ENCODE measurements at regions not wholly inside any gene's neighbourhood (a gene's known extent, or its start where the extent isn't known, plus 50 kb on each side); places are given as distances from the start of the nearest gene placed in this dataset.

DNA sequence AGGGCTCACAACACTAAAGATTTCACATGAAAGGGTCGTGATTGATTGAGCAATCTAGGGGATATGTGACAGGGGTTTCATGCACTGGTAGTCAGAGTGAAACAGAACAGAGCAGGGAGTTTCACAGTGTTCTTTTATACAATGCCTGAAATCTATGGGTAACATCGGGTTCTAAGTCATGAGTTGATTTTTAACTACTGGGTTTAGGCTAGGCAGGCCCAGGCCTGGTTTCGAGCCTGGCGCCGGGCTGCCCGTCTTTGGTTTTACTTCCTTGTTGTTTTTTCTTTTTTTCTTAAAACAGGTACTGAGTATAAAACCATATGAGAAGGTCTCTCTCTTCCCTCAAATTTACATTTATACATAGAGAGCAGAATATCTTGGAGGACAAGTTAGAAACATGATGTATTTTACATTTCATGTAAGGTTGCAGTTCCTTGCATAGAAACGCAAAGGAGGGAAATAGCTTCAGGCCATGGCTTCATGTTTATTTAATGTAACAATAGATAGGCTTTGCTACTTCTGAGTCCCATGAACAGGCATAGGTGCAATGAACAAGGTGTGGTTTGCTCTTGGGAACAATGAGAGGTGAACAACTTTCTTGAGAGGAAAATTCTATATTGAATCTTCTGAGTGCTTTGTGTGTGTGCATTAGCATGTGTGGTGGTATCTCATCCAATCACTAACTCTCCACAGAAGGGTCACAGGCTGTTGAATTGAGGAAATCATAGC lies 128.9 kb upstream of the RXFP2 start:
- H3K9me3 ChIP-seq (replicated peaks; ENCODE audit: control insufficient read depth, insufficient read depth, low read depth, low read length), result no peaks in the 10 kb centered on the region
- no peaks in the 10 kb centered on the region for H3K4me1 ChIP-seq (replicated peaks in 1 of 2; ENCODE audit: control insufficient read depth in 2 of 2, insufficient read depth in 2 of 2, low read length in 2 of 2)
- POLR2A ChIA-PET, result no interaction called here
- ATAC-seq (no peak), DNase-seq (ENCODE audit: extremely low read depth in 1 of 4, low spot score in 3 of 4) (no peak), FAIRE-seq (no peak)
- H3K36me3 ChIP-seq (ENCODE audit: control insufficient read depth, insufficient read depth, low read length), result no peaks in the 10 kb centered on the region
- H3K27me3 ChIP-seq (ENCODE audit: control insufficient read depth in 2 of 2, insufficient read depth in 2 of 2, low read length in 2 of 2), result no peaks in the 10 kb centered on the region
- intact Hi-C loops (cut with micrococcal nuclease), result no loop called here
- no peak overlapping the region for H3K4me3 ChIP-seq
- no peaks in the 10 kb centered on the region for H4K20me1 ChIP-seq (replicated peaks; ENCODE audit: control insufficient read depth, insufficient read depth, low read length)
- no TSS peak for BruUV-seq (replicated peaks)
- no peak overlapping the region for H3K9ac ChIP-seq (ENCODE audit: insufficient read depth in 1 of 2, low read depth in 2 of 2, low read length in 2 of 2)
- H3K4me2 ChIP-seq (ENCODE audit: insufficient read depth, low read length), result no peak overlapping the region
- TF ChIP-seq, protein P1, sequence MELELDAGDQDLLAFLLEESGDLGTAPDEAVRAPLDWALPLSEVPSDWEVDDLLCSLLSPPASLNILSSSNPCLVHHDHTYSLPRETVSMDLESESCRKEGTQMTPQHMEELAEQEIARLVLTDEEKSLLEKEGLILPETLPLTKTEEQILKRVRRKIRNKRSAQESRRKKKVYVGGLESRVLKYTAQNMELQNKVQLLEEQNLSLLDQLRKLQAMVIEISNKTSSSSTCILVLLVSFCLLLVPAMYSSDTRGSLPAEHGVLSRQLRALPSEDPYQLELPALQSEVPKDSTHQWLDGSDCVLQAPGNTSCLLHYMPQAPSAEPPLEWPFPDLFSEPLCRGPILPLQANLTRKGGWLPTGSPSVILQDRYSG (tag; conservative IDR thresholded peaks at IDR 0.05; ENCODE audit: low read depth), result no peak
- TF ChIP-seq SREBF2 (CRISPR knock-in tag; IDR thresholded peaks at IDR 0.05) (no peak), RBM25 (IDR thresholded peaks at IDR 0.05; ENCODE audit: low read depth, low read length, severe bottlenecking) (no peak), RFX5 (IDR thresholded peaks at IDR 0.05; ENCODE audit: low read depth, low read length) (no peak), CSDE1 (IDR thresholded peaks at IDR 0.05) (no peak), IFI16 (CRISPR knock-in tag; IDR thresholded peaks at IDR 0.05) (no peak)
- H3K9me1 ChIP-seq (ENCODE audit: control insufficient read depth, insufficient read depth, low read length), result no peaks in the 10 kb centered on the region
- H2AFZ ChIP-seq (ENCODE audit: low read depth, low read length), result no peak overlapping the region
- H3K27ac ChIP-seq (ENCODE audit: extremely low read depth, low read depth, low read length), result no peak overlapping the region
- CTCF ChIA-PET (ENCODE audit: low intra/inter-chr PET ratio), result no interaction called here
- WGBS (ENCODE audit: insufficient coverage, low coverage, missing lambda C conversion rate), result 26% methylated on average over 5 of the region's 7 CpGs
- no peaks in the 10 kb centered on the region for H3K79me2 ChIP-seq (ENCODE audit: control insufficient read depth, insufficient read depth, low read length)
- in situ Hi-C loops (cut with MboI), result no loop called here

Measured in K562 (cell line).